ENCODE measurements at regions not wholly inside any gene's neighbourhood (a gene's known extent, or its start where the extent isn't known, plus 50 kb on each side); places are given as distances from the start of the nearest gene placed in this dataset.

DNA sequence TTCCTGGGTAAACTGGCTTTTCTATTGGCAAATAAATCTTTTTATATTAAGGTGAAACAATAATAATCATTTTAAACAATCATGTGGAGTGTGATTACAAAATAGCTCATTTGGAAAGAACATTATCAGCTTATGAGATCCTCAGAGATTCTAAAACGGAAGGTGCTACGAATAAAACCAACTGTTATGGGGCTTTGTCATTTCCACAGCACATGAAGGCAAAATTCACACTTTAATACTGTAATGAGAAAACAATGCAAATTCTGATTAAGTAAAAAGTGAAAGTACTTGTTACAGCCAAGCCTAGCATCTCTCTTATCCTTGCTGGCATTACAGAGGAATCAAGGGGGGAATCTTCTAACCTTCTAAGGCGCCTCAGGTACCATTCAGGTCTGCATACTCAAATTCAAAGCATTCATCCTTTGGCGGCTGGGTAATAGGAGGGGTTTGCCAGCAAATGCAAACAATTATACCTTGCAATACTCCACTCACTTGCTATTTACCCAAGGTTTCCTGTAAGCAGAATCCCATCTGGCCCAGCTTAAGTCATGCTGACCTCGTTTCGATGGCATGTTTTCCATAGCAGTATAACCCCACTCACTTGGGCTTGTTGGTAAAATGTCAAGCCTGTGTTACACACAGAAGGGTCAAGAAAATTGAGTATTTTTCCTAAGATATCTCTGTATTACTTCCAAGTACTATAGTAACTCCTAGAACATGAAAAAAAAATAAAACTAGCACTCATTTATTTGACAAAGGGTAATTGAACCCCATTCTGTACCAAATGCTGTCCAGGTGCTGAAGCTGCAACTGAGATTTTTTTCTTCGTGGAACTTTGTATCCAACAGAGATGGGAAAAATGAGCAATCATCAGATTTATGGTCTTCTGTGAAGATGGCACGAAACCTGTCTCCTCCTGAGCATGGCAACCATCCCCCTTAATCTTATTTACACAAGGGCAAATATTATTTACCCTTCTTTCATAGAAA is 183.7 kb upstream of the LMCD1 start:
- intact Hi-C loops (cut with micrococcal nuclease; ENCODE audit: unreplicated experiment), result no loop called here
- TF ChIP-seq TCF7L2 (IDR thresholded peaks at IDR 0.05; ENCODE audit: low read depth, low read length) (no peak), POLR2AphosphoS5 (IDR thresholded peaks at IDR 0.05; ENCODE audit: low read depth, low read length) (no peak), CTCF (IDR thresholded peaks at IDR 0.05) (no peak), SIN3A (IDR thresholded peaks at IDR 0.05; ENCODE audit: borderline replicate concordance, insufficient read depth, low read depth, low read length) (no peak)
- TF ChIP-seq, protein P1, sequence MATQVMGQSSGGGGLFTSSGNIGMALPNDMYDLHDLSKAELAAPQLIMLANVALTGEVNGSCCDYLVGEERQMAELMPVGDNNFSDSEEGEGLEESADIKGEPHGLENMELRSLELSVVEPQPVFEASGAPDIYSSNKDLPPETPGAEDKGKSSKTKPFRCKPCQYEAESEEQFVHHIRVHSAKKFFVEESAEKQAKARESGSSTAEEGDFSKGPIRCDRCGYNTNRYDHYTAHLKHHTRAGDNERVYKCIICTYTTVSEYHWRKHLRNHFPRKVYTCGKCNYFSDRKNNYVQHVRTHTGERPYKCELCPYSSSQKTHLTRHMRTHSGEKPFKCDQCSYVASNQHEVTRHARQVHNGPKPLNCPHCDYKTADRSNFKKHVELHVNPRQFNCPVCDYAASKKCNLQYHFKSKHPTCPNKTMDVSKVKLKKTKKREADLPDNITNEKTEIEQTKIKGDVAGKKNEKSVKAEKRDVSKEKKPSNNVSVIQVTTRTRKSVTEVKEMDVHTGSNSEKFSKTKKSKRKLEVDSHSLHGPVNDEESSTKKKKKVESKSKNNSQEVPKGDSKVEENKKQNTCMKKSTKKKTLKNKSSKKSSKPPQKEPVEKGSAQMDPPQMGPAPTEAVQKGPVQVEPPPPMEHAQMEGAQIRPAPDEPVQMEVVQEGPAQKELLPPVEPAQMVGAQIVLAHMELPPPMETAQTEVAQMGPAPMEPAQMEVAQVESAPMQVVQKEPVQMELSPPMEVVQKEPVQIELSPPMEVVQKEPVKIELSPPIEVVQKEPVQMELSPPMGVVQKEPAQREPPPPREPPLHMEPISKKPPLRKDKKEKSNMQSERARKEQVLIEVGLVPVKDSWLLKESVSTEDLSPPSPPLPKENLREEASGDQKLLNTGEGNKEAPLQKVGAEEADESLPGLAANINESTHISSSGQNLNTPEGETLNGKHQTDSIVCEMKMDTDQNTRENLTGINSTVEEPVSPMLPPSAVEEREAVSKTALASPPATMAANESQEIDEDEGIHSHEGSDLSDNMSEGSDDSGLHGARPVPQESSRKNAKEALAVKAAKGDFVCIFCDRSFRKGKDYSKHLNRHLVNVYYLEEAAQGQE (IDR thresholded peaks at IDR 0.05; ENCODE audit: insufficient read depth in 1 of 2, low read depth in 2 of 2, low read length in 1 of 2), result peak in 1 of 2 experiments; percentile 29; a peak in 1 of 4 replicates
- POLR2A ChIA-PET, result no interaction called here
- in situ Hi-C loops (cut with HindIII; ENCODE audit: low pct_unique_long_range_greater_than_20kb, low sequenced_read_pairs), result no loop called here
- Histone ChIP-seq H3K36me3 (ENCODE audit: control insufficient read depth, insufficient read depth, low read length) (no peaks in the 10 kb centered on the region), H3K27ac (ENCODE audit: low read length) (no peak overlapping the region), H3K27me3 (ENCODE audit: control insufficient read depth, insufficient read depth, low read length) (no peaks in the 10 kb centered on the region), H3K4me1 (ENCODE audit: control insufficient read depth, insufficient read depth, low read length) (no peaks in the 10 kb centered on the region), H3K4me3 (ENCODE audit: low read depth in 2 of 2, low read length in 2 of 2) (no peak overlapping the region), H3K9me3 (ENCODE audit: control insufficient read depth, insufficient read depth, low read depth, low read length) (no peaks in the 10 kb centered on the region)
- DNase-seq (ENCODE audit: low read depth, low spot score), result no peak
- ATAC-seq, result no peak
- no TSS peak for BruUV-seq (replicated peaks)
- CTCF ChIA-PET, result no interaction called here

DNA sequence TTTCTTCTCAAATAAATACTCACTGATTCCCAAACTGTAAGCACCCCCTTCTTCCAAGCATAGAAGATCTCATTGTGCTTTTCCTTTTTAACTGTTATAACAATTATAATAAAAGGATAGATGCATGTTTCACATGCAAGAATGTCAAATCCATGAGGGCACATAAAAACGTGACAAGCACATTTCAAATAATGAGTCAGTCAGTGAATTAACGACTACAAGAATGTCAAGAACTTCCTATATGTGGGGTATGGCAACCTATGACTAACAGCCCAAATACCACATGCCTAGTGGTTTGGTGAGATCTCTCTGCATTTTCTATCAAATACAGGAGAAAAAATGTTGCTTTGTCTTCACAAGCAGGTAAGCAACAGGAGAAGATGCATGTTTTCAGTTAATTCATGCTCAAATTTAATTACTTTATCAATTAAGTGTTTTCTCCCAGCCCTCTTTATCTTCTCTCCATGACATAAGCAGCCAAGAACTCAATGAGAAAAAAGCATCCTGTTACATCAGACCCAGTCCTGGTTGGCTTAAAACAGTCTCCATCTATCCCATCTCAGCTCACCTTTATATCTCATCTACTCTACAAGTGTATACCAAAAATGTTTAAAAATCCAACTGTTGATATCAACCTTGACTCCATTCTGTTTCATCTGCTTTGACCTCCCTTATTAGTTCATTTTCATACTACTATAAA is 181.5 kb upstream of the LMCD1 start:
- ATAC-seq, result no peak
- intact Hi-C loops (cut with micrococcal nuclease; ENCODE audit: unreplicated experiment), result no loop called here

More for the DNA sequence above, 181.5 kb upstream of the LMCD1 start:
- H3K4me3 ChIP-seq (ENCODE audit: low read depth in 2 of 2, low read length in 2 of 2), result no peak overlapping the region
- H3K27me3 ChIP-seq (ENCODE audit: control insufficient read depth, insufficient read depth, low read length), result no peaks in the 10 kb centered on the region
- in situ Hi-C loops (cut with HindIII; ENCODE audit: low pct_unique_long_range_greater_than_20kb, low sequenced_read_pairs), result no loop called here
- POLR2A ChIA-PET, result no interaction called here
- no peaks in the 10 kb centered on the region for H3K9me3 ChIP-seq (ENCODE audit: control insufficient read depth, insufficient read depth, low read depth, low read length)
- no peaks in the 10 kb centered on the region for H3K36me3 ChIP-seq (ENCODE audit: control insufficient read depth, insufficient read depth, low read length)
- CTCF ChIA-PET, result interaction anchor here (1.1 kb wide), 1 partner anchor 97 kb away, joined by 3 read pairs; no protein-coding TSS in a partner anchor
- H3K4me1 ChIP-seq (ENCODE audit: control insufficient read depth, insufficient read depth, low read length), result no peaks in the 10 kb centered on the region
- H3K27ac ChIP-seq (ENCODE audit: low read length), result no peak overlapping the region
- TF ChIP-seq TCF7L2 (IDR thresholded peaks at IDR 0.05; ENCODE audit: low read depth, low read length) (no peak), SIN3A (IDR thresholded peaks at IDR 0.05; ENCODE audit: borderline replicate concordance, insufficient read depth, low read depth, low read length) (no peak)
- TF ChIP-seq, protein P1 (IDR thresholded peaks at IDR 0.05; ENCODE audit: insufficient read depth in 1 of 2, low read depth in 2 of 2, low read length in 1 of 2), result no peak
- DNase-seq (ENCODE audit: low read depth, low spot score), result no peak
- BruUV-seq (replicated peaks), result no TSS peak
